Mesendoderm (in vitro differentiated cells): ENCODE measurements at regions not wholly inside any gene's neighbourhood (a gene's known extent, or its start where the extent isn't known, plus 50 kb on each side); places are given as distances from the start of the nearest gene placed in this dataset.

ENCODE experiments used
- DNase-seq: peaks from one replicate; pipeline ENCODE4 v3.0.0; 2013
- H2AK5ac ChIP-seq: 2 replicates; pipeline ENCODE4 v1.6.1; 2013; ENCODE audit warnings: low read length, inconsistent platforms
- H2BK120ac ChIP-seq: 2 replicates; pipeline ENCODE4 v1.6.1; 2013; ENCODE audit warnings: low read depth, mild to moderate bottlenecking, low read length, moderate library complexity, mixed read lengths
- H2BK15ac ChIP-seq: replicated peaks from 2 replicates; pipeline ENCODE4 v1.6.1; 2013; ENCODE audit warnings: low read depth, mild to moderate bottlenecking, moderate library complexity
- H2BK5ac ChIP-seq: 2 replicates; pipeline ENCODE4 v1.6.1; 2013; ENCODE audit warnings: low read length, inconsistent platforms
- H3K18ac ChIP-seq: 2 replicates; pipeline ENCODE4 v1.6.1; 2013; ENCODE audit warnings: mild to moderate bottlenecking, low read length, mixed read lengths
- H3K23ac ChIP-seq: one replicate; pipeline ENCODE4 v1.6.1; 2013; ENCODE audit warnings: low read length
- H3K27ac ChIP-seq: 2 replicates; pipeline ENCODE4 v1.5.1; 2013; ENCODE audit warnings: low read depth, mild to moderate bottlenecking, inconsistent platforms, low read length, moderate library complexity
- H3K27me3 ChIP-seq: 2 replicates; pipeline ENCODE4 v1.6.1; 2013; ENCODE audit warnings: low read length, control low read depth, mild to moderate bottlenecking, inconsistent platforms; ENCODE audit not compliant: insufficient read depth, poor library complexity
- H3K36me3 ChIP-seq: 2 replicates; pipeline ENCODE4 v1.6.1; 2013; ENCODE audit warnings: low read length, inconsistent platforms; ENCODE audit not compliant: control insufficient read depth, insufficient read depth
- H3K4ac ChIP-seq: one replicate; pipeline ENCODE4 v1.6.1; 2013; ENCODE audit warnings: low read depth, mild to moderate bottlenecking, low read length, moderate library complexity
- H3K4me1 ChIP-seq: 2 replicates; pipeline ENCODE4 v1.6.1; 2013; ENCODE audit warnings: low read depth, low read length, inconsistent platforms; ENCODE audit not compliant: control insufficient read depth
- H3K4me2 ChIP-seq: 2 replicates; pipeline ENCODE4 v1.6.1; 2013; ENCODE audit warnings: low read length
- H3K4me3 ChIP-seq: 2 replicates; pipeline ENCODE4 v1.5.1; 2013; ENCODE audit warnings: mild to moderate bottlenecking, low read length
- H3K56ac ChIP-seq: one replicate; pipeline ENCODE4 v1.6.1; 2013; ENCODE audit warnings: low read length
- H3K79me1 ChIP-seq: 2 replicates; pipeline ENCODE4 v1.6.1; 2013; ENCODE audit warnings: low read length, inconsistent platforms
- H3K79me2 ChIP-seq: 2 replicates; pipeline ENCODE4 v1.6.1; 2013; ENCODE audit warnings: mild to moderate bottlenecking, low read length; ENCODE audit not compliant: control insufficient read depth, insufficient read depth
- H3K9ac ChIP-seq: 2 replicates; pipeline ENCODE4 v1.6.1; 2013; ENCODE audit warnings: low read length, inconsistent platforms
- H4K5ac ChIP-seq: one replicate; pipeline ENCODE4 v1.6.1; 2013; ENCODE audit warnings: low read length
- H4K8ac ChIP-seq: one replicate; pipeline ENCODE4 v1.6.1; 2013; ENCODE audit warnings: low read depth, mild to moderate bottlenecking, control low read depth, low read length, moderate library complexity
- WGBS: extraction: QIAGEN DNeasy Blood & Tissue Kit; methylation state at CpG from one replicate; pipeline ENCODE4 v1.1.7; 2013; ENCODE audit warnings: low lambda C conversion rate, missing lambda C conversion rate; ENCODE audit not compliant: insufficient coverage; ENCODE audit errors: extremely low coverage; 5-methylcytosine and 5-hydroxymethylcytosine counted together

DNA sequence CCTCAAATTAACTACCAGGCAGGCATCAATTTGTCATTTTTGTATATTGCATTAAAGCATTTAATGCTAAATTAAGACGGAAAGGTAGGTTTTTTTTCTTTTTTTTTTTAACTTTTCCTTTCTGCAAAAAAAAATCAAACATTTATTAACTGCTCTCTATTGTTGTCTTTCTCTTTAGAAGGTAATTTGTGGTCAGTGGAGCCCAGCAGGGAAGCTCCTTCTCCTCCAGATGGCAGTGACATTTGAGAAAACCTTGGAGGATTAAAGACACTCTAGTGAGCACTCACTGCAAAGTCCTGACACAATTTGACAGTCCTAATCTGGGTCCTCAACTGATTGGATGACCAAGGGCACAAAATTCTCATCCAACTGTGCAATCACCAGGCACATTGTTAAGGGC is 102.4 kb downstream of the SLIT2 start:
- Histone ChIP-seq H3K79me1 (no peaks in the 10 kb centered on the region), H2BK15ac (no peak overlapping the region)

DNA sequence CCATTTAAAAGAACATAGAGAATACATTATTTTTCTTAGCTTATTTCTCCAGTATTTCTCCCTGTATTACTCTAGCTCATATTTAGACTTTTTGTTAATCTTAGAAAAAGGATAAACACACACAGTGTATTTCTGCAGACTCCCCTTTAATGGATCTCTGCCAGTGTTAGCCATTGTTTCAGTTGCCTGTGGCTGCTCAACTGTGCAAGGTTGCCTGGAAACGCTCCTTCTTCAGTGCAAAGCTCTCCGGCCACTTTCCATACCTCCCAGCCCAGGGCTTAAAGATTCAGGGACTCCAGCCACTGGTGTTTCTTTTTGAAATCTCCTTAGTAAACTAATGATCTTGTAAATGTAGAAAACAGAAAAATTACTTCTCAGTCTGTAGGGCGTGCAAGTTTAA is 104.9 kb downstream of the SLIT2 start:
- H3K4me1 ChIP-seq, result peaks cover 4% of the 10 kb centered on the region
- H3K79me2 ChIP-seq, result no peaks in the 10 kb centered on the region
- DNase-seq, result no peak

More for the DNA sequence above, 102.4 kb downstream of the SLIT2 start:
- H3K9ac ChIP-seq, result no peak overlapping the region
- H2BK5ac ChIP-seq, result no peak overlapping the region
- no peak overlapping the region for H3K4me2 ChIP-seq
- DNase-seq, result peak; percentile 74
- no peak overlapping the region for H3K4me3 ChIP-seq
- H4K5ac ChIP-seq, result no peak overlapping the region
- H3K79me2 ChIP-seq, result no peaks in the 10 kb centered on the region
- H2AK5ac ChIP-seq, result no peak overlapping the region
- no peak overlapping the region for H3K4ac ChIP-seq
- no peak overlapping the region for H3K27ac ChIP-seq
- H4K8ac ChIP-seq, result no peak overlapping the region
- H3K36me3 ChIP-seq, result no peaks in the 10 kb centered on the region
- no CpG with 5 or more reads among the region's 1 CpG for WGBS
- no peak overlapping the region for H3K23ac ChIP-seq
- H3K4me1 ChIP-seq, result peaks cover 4% of the 10 kb centered on the region
- no peak overlapping the region for H2BK120ac ChIP-seq
- no peaks in the 10 kb centered on the region for H3K27me3 ChIP-seq
- no peak overlapping the region for H3K18ac ChIP-seq
- H3K56ac ChIP-seq, result no peak overlapping the region

DNA sequence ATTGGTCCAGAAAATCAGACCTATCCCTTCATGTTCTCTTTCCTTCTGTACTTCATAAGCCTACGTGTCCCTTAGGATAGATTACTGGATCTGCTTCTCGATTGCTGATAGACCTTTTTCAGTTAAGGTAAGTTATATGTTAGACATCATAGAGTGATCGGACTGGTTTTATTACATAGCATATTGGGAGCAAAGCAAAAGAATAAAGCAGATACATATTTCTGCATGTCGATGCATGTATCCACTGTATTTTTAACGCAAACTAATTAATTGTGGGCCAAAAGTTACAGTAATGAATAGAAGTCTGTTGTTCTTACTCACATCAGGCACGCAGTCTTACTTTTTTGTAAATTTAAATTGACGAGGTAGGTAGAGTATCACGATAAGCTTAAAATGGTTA is 106.4 kb downstream of the SLIT2 start:
- no peak overlapping the region for H2BK15ac ChIP-seq
- no peak overlapping the region for H3K27ac ChIP-seq
- no peaks in the 10 kb centered on the region for H3K36me3 ChIP-seq
- H3K27me3 ChIP-seq, result no peaks in the 10 kb centered on the region
- H4K8ac ChIP-seq, result no peak overlapping the region
- H2BK5ac ChIP-seq, result no peak overlapping the region
- no peak overlapping the region for H3K4ac ChIP-seq
- DNase-seq, result no peak
- H3K4me3 ChIP-seq, result no peak overlapping the region
- H3K79me1 ChIP-seq, result no peaks in the 10 kb centered on the region
- H3K9ac ChIP-seq, result no peak overlapping the region
- H4K5ac ChIP-seq, result no peak overlapping the region
- peaks cover 2% of the 10 kb centered on the region for H3K4me1 ChIP-seq
- no peak overlapping the region for H3K56ac ChIP-seq
- no peak overlapping the region for H3K4me2 ChIP-seq
- H2AK5ac ChIP-seq, result no peak overlapping the region
- WGBS, result 100% methylated on average over 2 of the region's 8 CpGs
- no peaks in the 10 kb centered on the region for H3K79me2 ChIP-seq
- H2BK120ac ChIP-seq, result no peak overlapping the region
- H3K23ac ChIP-seq, result no peak overlapping the region
- no peak overlapping the region for H3K18ac ChIP-seq

More for the DNA sequence above, 104.9 kb downstream of the SLIT2 start:
- H3K18ac ChIP-seq, result no peak overlapping the region
- no peak overlapping the region for H3K9ac ChIP-seq
- H3K4ac ChIP-seq, result no peak overlapping the region
- H3K79me1 ChIP-seq, result no peaks in the 10 kb centered on the region
- no peak overlapping the region for H3K27ac ChIP-seq
- H3K36me3 ChIP-seq, result no peaks in the 10 kb centered on the region
- no peak overlapping the region for H4K8ac ChIP-seq
- WGBS, result no CpG with 5 or more reads among the region's 3 CpGs
- H3K56ac ChIP-seq, result no peak overlapping the region
- H2BK120ac ChIP-seq, result no peak overlapping the region
- H3K27me3 ChIP-seq, result no peaks in the 10 kb centered on the region
- no peak overlapping the region for H2AK5ac ChIP-seq
- no peak overlapping the region for H2BK5ac ChIP-seq
- H4K5ac ChIP-seq, result no peak overlapping the region
- no peak overlapping the region for H3K23ac ChIP-seq
- H3K4me3 ChIP-seq, result no peak overlapping the region
- H3K4me2 ChIP-seq, result no peak overlapping the region
- no peak overlapping the region for H2BK15ac ChIP-seq

DNA sequence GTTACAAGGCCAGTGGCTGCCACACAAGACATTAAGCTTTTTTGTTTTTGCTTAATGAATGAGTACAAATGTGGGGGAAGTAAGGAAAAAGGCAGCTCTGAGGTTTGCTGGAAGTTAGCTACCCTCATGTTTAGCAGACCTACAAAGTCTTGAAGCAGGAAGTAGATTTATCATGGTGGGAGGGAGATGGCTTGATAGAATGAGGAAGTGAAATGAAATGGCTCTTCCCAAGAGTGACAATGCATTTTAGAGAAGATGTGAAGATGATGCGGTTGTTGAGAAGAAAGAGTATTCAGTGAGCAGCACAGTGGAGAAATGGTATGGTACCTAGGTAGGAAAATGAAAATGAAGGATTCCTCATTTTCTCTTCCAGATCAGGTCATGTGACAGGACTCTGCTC is 108.0 kb downstream of the SLIT2 start:
- Histone ChIP-seq H4K5ac (no peak overlapping the region), H2AK5ac (no peak overlapping the region), H3K36me3 (no peaks in the 10 kb centered on the region), H3K4me3 (no peak overlapping the region), H3K79me1 (no peaks in the 10 kb centered on the region), H3K27me3 (no peaks in the 10 kb centered on the region), H3K56ac (no peak overlapping the region), H2BK120ac (no peak overlapping the region), H3K9ac (no peak overlapping the region), H4K8ac (peak overlapping the region; percentile 76), H3K18ac (no peak overlapping the region), H3K4ac (no peak overlapping the region), H3K4me2 (no peak overlapping the region), H2BK5ac (no peak overlapping the region), H2BK15ac (no peak overlapping the region), H3K23ac (no peak overlapping the region), H3K79me2 (no peaks in the 10 kb centered on the region), H3K4me1 (no peaks in the 10 kb centered on the region), H3K27ac (no peak overlapping the region)
- no CpG with 5 or more reads among the region's 1 CpG for WGBS
- no peak for DNase-seq

DNA sequence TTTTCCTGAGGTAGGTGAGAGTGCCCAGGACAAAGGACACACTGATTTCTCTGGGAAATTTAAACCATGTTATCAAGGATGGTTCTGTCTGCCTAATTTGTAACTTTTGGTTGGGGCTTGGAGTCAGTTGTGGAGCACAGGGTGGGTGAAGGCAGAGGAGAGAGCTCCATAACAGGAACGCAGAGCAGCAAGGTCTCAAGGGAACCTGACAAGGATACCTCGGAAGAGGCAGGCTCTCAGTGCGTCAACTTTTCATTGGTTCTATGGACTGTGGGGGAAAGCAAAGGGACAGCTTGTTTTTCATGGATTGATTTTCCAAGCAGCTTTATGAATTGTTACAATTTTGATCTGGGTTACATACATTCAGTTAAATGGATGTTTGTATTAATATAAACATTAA is 110.4 kb downstream of the SLIT2 start:
- Histone ChIP-seq H3K79me1 (no peaks in the 10 kb centered on the region), H3K36me3 (no peaks in the 10 kb centered on the region), H3K79me2 (no peaks in the 10 kb centered on the region), H4K8ac (no peak overlapping the region), H3K4me3 (no peak overlapping the region), H2BK5ac (no peak overlapping the region), H2BK120ac (no peak overlapping the region), H3K9ac (no peak overlapping the region), H3K4me2 (no peak overlapping the region), H2AK5ac (no peak overlapping the region), H3K4me1 (no peaks in the 10 kb centered on the region), H2BK15ac (no peak overlapping the region), H3K4ac (no peak overlapping the region), H3K18ac (no peak overlapping the region), H3K56ac (no peak overlapping the region), H3K23ac (no peak overlapping the region), H3K27ac (no peak overlapping the region), H3K27me3 (no peaks in the 10 kb centered on the region), H4K5ac (no peak overlapping the region)
- WGBS, result no CpG with 5 or more reads among the region's 3 CpGs
- DNase-seq, result no peak

DNA sequence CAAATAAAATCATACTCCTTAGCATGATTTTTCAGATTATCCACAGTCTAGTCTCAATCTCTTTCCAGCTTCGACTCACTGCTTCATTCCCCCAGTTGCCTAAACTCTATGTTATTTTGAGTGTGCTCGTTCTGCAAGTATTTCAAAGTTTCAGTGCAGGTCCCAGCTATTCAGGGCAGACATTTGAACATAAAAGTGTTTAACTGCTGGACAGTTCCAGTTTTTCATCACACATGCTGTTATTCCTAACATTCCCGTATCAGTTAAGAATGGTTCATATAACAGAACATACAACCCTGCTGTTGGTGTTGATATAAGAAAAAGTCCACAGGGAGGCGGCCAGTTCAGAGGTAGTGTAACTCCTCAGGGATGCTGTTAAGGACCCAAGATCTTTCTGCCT is 113.3 kb downstream of the SLIT2 start:
- Histone ChIP-seq H2BK15ac (no peak overlapping the region), H4K5ac (no peak overlapping the region), H4K8ac (no peak overlapping the region), H3K4ac (no peak overlapping the region), H3K36me3 (no peaks in the 10 kb centered on the region), H3K79me1 (no peaks in the 10 kb centered on the region), H2AK5ac (no peak overlapping the region), H3K27ac (no peak overlapping the region), H3K23ac (no peak overlapping the region), H2BK120ac (no peak overlapping the region), H3K56ac (no peak overlapping the region), H3K4me2 (no peak overlapping the region), H3K27me3 (no peaks in the 10 kb centered on the region), H3K18ac (no peak overlapping the region), H3K79me2 (no peaks in the 10 kb centered on the region), H3K4me3 (no peak overlapping the region), H3K9ac (no peak overlapping the region), H3K4me1 (no peaks in the 10 kb centered on the region), H2BK5ac (no peak overlapping the region)
- no CpG with 5 or more reads among the region's 4 CpGs for WGBS
- DNase-seq, result no peak
